ENCODE measurements at regions not wholly inside any gene's neighbourhood (a gene's known extent, or its start where the extent isn't known, plus 50 kb on each side); places are given as distances from the start of the nearest gene placed in this dataset.

DNA sequence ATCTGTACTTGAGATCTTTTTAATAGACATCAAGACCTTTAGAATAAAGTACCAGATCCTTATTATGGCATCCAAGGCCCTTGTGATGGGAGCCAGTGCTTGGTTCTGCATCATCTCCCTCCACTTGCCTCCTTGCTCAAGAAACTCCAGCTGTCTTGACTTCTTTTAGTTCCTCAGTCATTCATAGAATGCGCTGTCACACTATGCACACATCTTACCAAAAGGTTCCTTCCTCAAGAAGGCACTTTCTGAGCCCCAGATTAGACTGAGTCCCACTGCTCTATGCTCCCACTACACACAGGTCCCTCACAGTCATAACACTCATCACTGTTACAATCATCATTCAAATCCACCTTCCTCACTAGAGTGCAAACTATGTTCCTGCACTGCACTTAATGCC lies 57.8 kb upstream of the ITM2B start:
- Histone ChIP-seq H3K4me2 (ENCODE audit: low read depth, low read length) (no peak overlapping the region), H3K23ac (ENCODE audit: low read depth, low read length) (no peak overlapping the region), H3K27ac (ENCODE audit: insufficient read depth, low read length) (no peak overlapping the region), H2AK9ac (replicated peaks; ENCODE audit: low read depth, low read length, poor library complexity) (no peak overlapping the region), H4K91ac (ENCODE audit: insufficient read depth, low read depth, low read length) (no peak overlapping the region), H4K5ac (ENCODE audit: low read depth, low read length) (no peak overlapping the region), H2BK120ac (ENCODE audit: low read depth, low read length) (no peak overlapping the region), H3K27me3 (ENCODE audit: control insufficient read depth, insufficient read depth, low read length) (peaks cover 6% of the 10 kb centered on the region; the same call in 1 of the 2 replicates), H3K14ac (replicated peaks; ENCODE audit: low read depth, low read length) (no peak overlapping the region), H3K4ac (ENCODE audit: low read depth, low read length) (no peak overlapping the region), H2AK5ac (ENCODE audit: low read depth, low read length) (no peak overlapping the region), H3K9me1 (ENCODE audit: insufficient read depth, low read length) (no peaks in the 10 kb centered on the region), H2BK20ac (ENCODE audit: low read depth, low read length) (no peak overlapping the region), H3K9ac (ENCODE audit: low read depth, low read length) (no peak overlapping the region), H3K9me3 (ENCODE audit: control insufficient read depth, insufficient read depth, low read length) (no peaks in the 10 kb centered on the region), H2BK15ac (ENCODE audit: low read depth, low read length) (no peak overlapping the region), H3K56ac (ENCODE audit: extremely low read depth, insufficient read depth, low read length) (no peak overlapping the region), H4K20me1 (ENCODE audit: insufficient read depth, low read length) (no peaks in the 10 kb centered on the region), H3K79me1 (ENCODE audit: low read depth in 1 of 2, low read length in 2 of 2) (no peaks in the 10 kb centered on the region), H3K4me1 (ENCODE audit: control insufficient read depth, insufficient read depth, low read length) (no peaks in the 10 kb centered on the region), H2BK5ac (ENCODE audit: low read depth, low read length, poor library complexity, severe bottlenecking) (no peak overlapping the region), H2AFZ (replicated peaks; ENCODE audit: low read length, poor library complexity) (no peak overlapping the region), H3K18ac (ENCODE audit: low read depth, low read length) (no peak overlapping the region), H3K36me3 (ENCODE audit: control insufficient read depth, insufficient read depth, low read length) (no peaks in the 10 kb centered on the region), H3K4me3 (ENCODE audit: insufficient read depth, low read depth, low read length) (no peak overlapping the region), H4K8ac (ENCODE audit: low read depth in 2 of 2, low read length in 2 of 2) (no peak overlapping the region)
- dilution Hi-C loops (cut with HindIII; ENCODE audit: low sequenced_read_pairs, unreplicated experiment): no loop called here
- no peak for ATAC-seq (ENCODE audit: low read depth)
- CTCF ChIA-PET: no interaction called here
- no CpG with 5 or more reads among the region's 1 CpG for WGBS, 2 experiments (ENCODE audit: extremely low coverage in 2 of 2, insufficient read length in 1 of 2)
- POLR2A ChIA-PET (ENCODE audit: unreplicated experiment): no interaction called here
- no peak for TF ChIP-seq BHLHE40 (IDR thresholded peaks at IDR 0.05; ENCODE audit: low read depth, low read length)
- TF ChIP-seq, protein P1, sequence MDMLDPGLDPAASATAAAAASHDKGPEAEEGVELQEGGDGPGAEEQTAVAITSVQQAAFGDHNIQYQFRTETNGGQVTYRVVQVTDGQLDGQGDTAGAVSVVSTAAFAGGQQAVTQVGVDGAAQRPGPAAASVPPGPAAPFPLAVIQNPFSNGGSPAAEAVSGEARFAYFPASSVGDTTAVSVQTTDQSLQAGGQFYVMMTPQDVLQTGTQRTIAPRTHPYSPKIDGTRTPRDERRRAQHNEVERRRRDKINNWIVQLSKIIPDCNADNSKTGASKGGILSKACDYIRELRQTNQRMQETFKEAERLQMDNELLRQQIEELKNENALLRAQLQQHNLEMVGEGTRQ (IDR thresholded peaks at IDR 0.05; ENCODE audit: low read depth, low read length): no peak
- TF ChIP-seq NFE2L2 (IDR thresholded peaks at IDR 0.05; ENCODE audit: low read depth, low read length): no peak
- no peak for TF ChIP-seq MAFK (IDR thresholded peaks at IDR 0.05; ENCODE audit: low read depth, low read length)
- TF ChIP-seq CEBPB (IDR thresholded peaks at IDR 0.05; ENCODE audit: low read depth, low read length): no peak
- TF ChIP-seq, protein P2, sequence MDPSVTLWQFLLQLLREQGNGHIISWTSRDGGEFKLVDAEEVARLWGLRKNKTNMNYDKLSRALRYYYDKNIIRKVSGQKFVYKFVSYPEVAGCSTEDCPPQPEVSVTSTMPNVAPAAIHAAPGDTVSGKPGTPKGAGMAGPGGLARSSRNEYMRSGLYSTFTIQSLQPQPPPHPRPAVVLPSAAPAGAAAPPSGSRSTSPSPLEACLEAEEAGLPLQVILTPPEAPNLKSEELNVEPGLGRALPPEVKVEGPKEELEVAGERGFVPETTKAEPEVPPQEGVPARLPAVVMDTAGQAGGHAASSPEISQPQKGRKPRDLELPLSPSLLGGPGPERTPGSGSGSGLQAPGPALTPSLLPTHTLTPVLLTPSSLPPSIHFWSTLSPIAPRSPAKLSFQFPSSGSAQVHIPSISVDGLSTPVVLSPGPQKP (IDR thresholded peaks at IDR 0.05; ENCODE audit: borderline replicate concordance, low read depth, low read length): no peak
- TF ChIP-seq POLR2A (IDR thresholded peaks at IDR 0.05; ENCODE audit: low read depth, low read length): no peak
- TF ChIP-seq RAD21 (IDR thresholded peaks at IDR 0.05; ENCODE audit: low read length): no peak
- TF ChIP-seq RFX5 (IDR thresholded peaks at IDR 0.05; ENCODE audit: low read depth, low read length): no peak
- no peak for TF ChIP-seq SMC3 (IDR thresholded peaks at IDR 0.05; ENCODE audit: low read depth, low read length)
- TF ChIP-seq, protein P3, sequence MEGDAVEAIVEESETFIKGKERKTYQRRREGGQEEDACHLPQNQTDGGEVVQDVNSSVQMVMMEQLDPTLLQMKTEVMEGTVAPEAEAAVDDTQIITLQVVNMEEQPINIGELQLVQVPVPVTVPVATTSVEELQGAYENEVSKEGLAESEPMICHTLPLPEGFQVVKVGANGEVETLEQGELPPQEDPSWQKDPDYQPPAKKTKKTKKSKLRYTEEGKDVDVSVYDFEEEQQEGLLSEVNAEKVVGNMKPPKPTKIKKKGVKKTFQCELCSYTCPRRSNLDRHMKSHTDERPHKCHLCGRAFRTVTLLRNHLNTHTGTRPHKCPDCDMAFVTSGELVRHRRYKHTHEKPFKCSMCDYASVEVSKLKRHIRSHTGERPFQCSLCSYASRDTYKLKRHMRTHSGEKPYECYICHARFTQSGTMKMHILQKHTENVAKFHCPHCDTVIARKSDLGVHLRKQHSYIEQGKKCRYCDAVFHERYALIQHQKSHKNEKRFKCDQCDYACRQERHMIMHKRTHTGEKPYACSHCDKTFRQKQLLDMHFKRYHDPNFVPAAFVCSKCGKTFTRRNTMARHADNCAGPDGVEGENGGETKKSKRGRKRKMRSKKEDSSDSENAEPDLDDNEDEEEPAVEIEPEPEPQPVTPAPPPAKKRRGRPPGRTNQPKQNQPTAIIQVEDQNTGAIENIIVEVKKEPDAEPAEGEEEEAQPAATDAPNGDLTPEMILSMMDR (conservative IDR thresholded peaks at IDR 0.05; ENCODE audit: low read depth, low read length): no peak
- TF ChIP-seq CHD1 (IDR thresholded peaks at IDR 0.05; ENCODE audit: low read depth, low read length): no peak
- TF ChIP-seq FOS (IDR thresholded peaks at IDR 0.05; ENCODE audit: low read depth, low read length): no peak
- TF ChIP-seq RCOR1 (IDR thresholded peaks at IDR 0.05; ENCODE audit: insufficient replicate concordance, low read length): no peak
- no peak for TF ChIP-seq MAZ (IDR thresholded peaks at IDR 0.05; ENCODE audit: borderline replicate concordance, low read depth, low read length)
- no peak for TF ChIP-seq MXI1 (IDR thresholded peaks at IDR 0.05; ENCODE audit: borderline replicate concordance, low read depth, low read length)
- BruUV-seq (replicated peaks): no TSS peak
- DNase-seq: no peak
- intact Hi-C loops (cut with micrococcal nuclease): no loop called here
- in situ Hi-C loops (cut with MboI; ENCODE audit: low sequenced_read_pairs): no loop called here

All from IMR-90 (cell line).